Adipocyte (in vitro differentiated cells): ENCODE measurements at regions not wholly inside any gene's neighbourhood (a gene's known extent, or its start where the extent isn't known, plus 50 kb on each side); places are given as distances from the start of the nearest gene placed in this dataset.

Experiments used
- DNase-seq: peaks from one replicate; pipeline ENCODE4 v3.0.0-alpha.2; 2015; ENCODE audit warnings: low read depth
- H3K27me3 ChIP-seq: replicated peaks from 2 replicates; pipeline ENCODE4 v1.7.0; 2013; ENCODE audit warnings: mild to moderate bottlenecking, low read length, moderate library complexity; ENCODE audit not compliant: control insufficient read depth, insufficient read depth
- H3K36me3 ChIP-seq: 2 replicates; pipeline ENCODE4 v1.7.0; 2013; ENCODE audit warnings: low read length, mild to moderate bottlenecking, moderate library complexity; ENCODE audit not compliant: control insufficient read depth, insufficient read depth, severe bottlenecking
- H3K4me1 ChIP-seq: 2 replicates; pipeline ENCODE4 v1.7.0; 2013; ENCODE audit warnings: mild to moderate bottlenecking, low read length, moderate library complexity; ENCODE audit not compliant: control insufficient read depth, insufficient read depth
- H3K4me3 ChIP-seq: 2 replicates; pipeline ENCODE4 v1.7.0; 2013; ENCODE audit warnings: mild to moderate bottlenecking, low read length, moderate library complexity
- H3K9ac ChIP-seq: 2 replicates; pipeline ENCODE4 v1.7.0; 2013; ENCODE audit warnings: mild to moderate bottlenecking, low read length, moderate library complexity
- H3K9me3 ChIP-seq: 2 replicates; pipeline ENCODE4 v1.7.0; 2013; ENCODE audit warnings: mild to moderate bottlenecking, low read length, moderate library complexity; ENCODE audit not compliant: control insufficient read depth

GRCh38 chr2:74744731-74745515 lies 89.0 kb upstream of the HK2 start:
- no peak overlapping the region for H3K9ac ChIP-seq
- no peak for DNase-seq
- H3K9me3 ChIP-seq, result no peaks in the 10 kb centered on the region
- no peak overlapping the region for H3K4me3 ChIP-seq
- peaks cover 32% of the 10 kb centered on the region for H3K4me1 ChIP-seq
- no peaks in the 10 kb centered on the region for H3K27me3 ChIP-seq
- H3K36me3 ChIP-seq, result no peaks in the 10 kb centered on the region

- H3K4me1 ChIP-seq, result peaks cover 24% of the 10 kb centered on the region
- H3K36me3 ChIP-seq, result no peaks in the 10 kb centered on the region
- no peak for DNase-seq
- H3K27me3 ChIP-seq, result no peaks in the 10 kb centered on the region
- H3K9me3 ChIP-seq, result no peaks in the 10 kb centered on the region
- no peak overlapping the region for H3K4me3 ChIP-seq
- H3K9ac ChIP-seq, result no peak overlapping the region
These were observed 88.2 kb upstream of the HK2 start for GRCh38 chr2:74745766-74746165.

GRCh38 chr2:74746480-74746879 lies 87.4 kb upstream of the HK2 start:
- Histone ChIP-seq H3K4me1 (peaks cover 17% of the 10 kb centered on the region), H3K27me3 (no peaks in the 10 kb centered on the region), H3K36me3 (no peaks in the 10 kb centered on the region), H3K9ac (no peak overlapping the region), H3K4me3 (no peak overlapping the region), H3K9me3 (no peaks in the 10 kb centered on the region)
- no peak for DNase-seq

GRCh38 chr2:74747411-74748080 lies 86.4 kb upstream of the HK2 start:
- H3K9ac ChIP-seq, result peak overlapping the region; percentile 21
- no peaks in the 10 kb centered on the region for H3K36me3 ChIP-seq
- DNase-seq, result peak; percentile 84
- H3K4me3 ChIP-seq, result no peak overlapping the region
- no peaks in the 10 kb centered on the region for H3K9me3 ChIP-seq
- no peaks in the 10 kb centered on the region for H3K27me3 ChIP-seq
- H3K4me1 ChIP-seq, result peaks cover 14% of the 10 kb centered on the region

GRCh38 chr2:74748665-74749064 lies 85.3 kb upstream of the HK2 start:
- Histone ChIP-seq H3K4me1 (peaks cover 14% of the 10 kb centered on the region), H3K4me3 (no peak overlapping the region), H3K27me3 (no peaks in the 10 kb centered on the region), H3K9me3 (no peaks in the 10 kb centered on the region), H3K9ac (no peak overlapping the region), H3K36me3 (no peaks in the 10 kb centered on the region)
- DNase-seq, result no peak

GRCh38 chr2:74749432-74749831 lies 84.5 kb upstream of the HK2 start:
- H3K9ac ChIP-seq, result no peak overlapping the region
- DNase-seq, result no peak
- no peaks in the 10 kb centered on the region for H3K36me3 ChIP-seq
- H3K4me3 ChIP-seq, result no peak overlapping the region
- peaks cover 14% of the 10 kb centered on the region for H3K4me1 ChIP-seq
- no peaks in the 10 kb centered on the region for H3K9me3 ChIP-seq
- H3K27me3 ChIP-seq, result no peaks in the 10 kb centered on the region

- Histone ChIP-seq H3K9ac (no peak overlapping the region), H3K9me3 (peaks cover 8% of the 10 kb centered on the region), H3K4me1 (peaks cover 12% of the 10 kb centered on the region), H3K36me3 (peaks cover 5% of the 10 kb centered on the region), H3K4me3 (no peak overlapping the region), H3K27me3 (no peaks in the 10 kb centered on the region)
- DNase-seq, result no peak
These were observed 81.7 kb upstream of the HK2 start for GRCh38 chr2:74751981-74752851.

- Histone ChIP-seq H3K4me3 (no peak overlapping the region), H3K27me3 (no peaks in the 10 kb centered on the region), H3K36me3 (peaks cover 11% of the 10 kb centered on the region), H3K4me1 (peaks cover 10% of the 10 kb centered on the region), H3K9me3 (peaks cover 11% of the 10 kb centered on the region), H3K9ac (no peak overlapping the region)
- no peak for DNase-seq
These were observed 78.5 kb upstream of the HK2 start for GRCh38 chr2:74755386-74755785.

- H3K9ac ChIP-seq, result no peak overlapping the region
- H3K4me1 ChIP-seq, result peaks cover 20% of the 10 kb centered on the region
- no peak for DNase-seq
- no peak overlapping the region for H3K4me3 ChIP-seq
- no peaks in the 10 kb centered on the region for H3K27me3 ChIP-seq
- H3K36me3 ChIP-seq, result peaks cover 11% of the 10 kb centered on the region
- H3K9me3 ChIP-seq, result peaks cover 11% of the 10 kb centered on the region
These were observed 77.5 kb upstream of the HK2 start for GRCh38 chr2:74756356-74756890.

- peaks cover 11% of the 10 kb centered on the region for H3K9me3 ChIP-seq
- DNase-seq, result peak; percentile 47
- peaks cover 45% of the 10 kb centered on the region for H3K4me1 ChIP-seq
- no peak overlapping the region for H3K4me3 ChIP-seq
- H3K9ac ChIP-seq, result no peak overlapping the region
- H3K36me3 ChIP-seq, result peaks cover 11% of the 10 kb centered on the region
- no peaks in the 10 kb centered on the region for H3K27me3 ChIP-seq
These were observed 73.9 kb upstream of the HK2 start for GRCh38 chr2:74759986-74760385.
